ENCODE measurements at regions not wholly inside any gene's neighbourhood (a gene's known extent, or its start where the extent isn't known, plus 50 kb on each side); places are given as distances from the start of the nearest gene placed in this dataset.

- no peak for TF ChIP-seq POLR2AphosphoS5 (IDR thresholded peaks at IDR 0.05; ENCODE audit: low read depth, low read length)
- TF ChIP-seq REST (IDR thresholded peaks at IDR 0.05; ENCODE audit: insufficient read depth in 1 of 2, low read depth in 2 of 2, low read length in 2 of 2), result no peak
- TF ChIP-seq TAF1 (IDR thresholded peaks at IDR 0.05; ENCODE audit: borderline replicate concordance, insufficient read depth, low read length), result no peak
- TF ChIP-seq SIN3A (IDR thresholded peaks at IDR 0.05; ENCODE audit: borderline replicate concordance, insufficient read depth, low read length), result no peak
- no peak for TF ChIP-seq FOXP2 (optimal IDR thresholded peaks at IDR 0.05; ENCODE audit: borderline replicate concordance, extremely low read depth, extremely low read length, insufficient read depth)
These were observed 212.3 kb downstream of the CYP26B1 start for GRCh38 chr2:71935262-71935848.
